HG02759 (cell line): ENCODE measurements at regions not wholly inside any gene's neighbourhood (a gene's known extent, or its start where the extent isn't known, plus 50 kb on each side); places are given as distances from the start of the nearest gene placed in this dataset.

ENCODE experiments used
- ATAC-seq: cut with Tn5 transposase; IDR thresholded peaks from one replicate; pipeline ENCODE4 v1.9.1; 2021; ENCODE audit warnings: mild to moderate bottlenecking, moderate library complexity; ENCODE audit not compliant: unreplicated experiment

- ATAC-seq: no peak
Observed at GRCh38 chr10:61319386-61320256, 133.6 kb downstream of the TMEM26 start.

- ATAC-seq: no peak
Observed at GRCh38 chr10:61318429-61318828, 134.8 kb downstream of the TMEM26 start.

GRCh38 chr10:61317706-61318105 is 135.5 kb downstream of the TMEM26 start:
- ATAC-seq: no peak

- no peak for ATAC-seq
Observed at GRCh38 chr10:61316676-61317265, 136.4 kb downstream of the TMEM26 start.

- no peak for ATAC-seq
Observed at GRCh38 chr10:61314273-61314672, 138.9 kb downstream of the TMEM26 start.

- ATAC-seq: no peak
Observed at GRCh38 chr10:61313460-61313859, 139.7 kb downstream of the TMEM26 start.

- ATAC-seq: no peak
Observed at GRCh38 chr10:61304746-61305145, 148.4 kb downstream of the TMEM26 start.

- ATAC-seq: no peak
Observed at GRCh38 chr10:61302124-61302523, 151.1 kb downstream of the TMEM26 start.

GRCh38 chr10:61301575-61301974 is 151.6 kb downstream of the TMEM26 start:
- ATAC-seq: no peak

GRCh38 chr10:61299841-61300240 is 153.3 kb downstream of the TMEM26 start:
- no peak for ATAC-seq

GRCh38 chr10:61299156-61299555 is 154.0 kb downstream of the TMEM26 start:
- ATAC-seq: no peak

- no peak for ATAC-seq
Observed at GRCh38 chr10:61298194-61298593, 155.0 kb downstream of the TMEM26 start.

GRCh38 chr10:61296161-61296560 is 157.0 kb downstream of the TMEM26 start:
- ATAC-seq: no peak

GRCh38 chr10:61294131-61294530 is 159.1 kb downstream of the TMEM26 start:
- ATAC-seq: no peak

- no peak for ATAC-seq
Observed at GRCh38 chr10:61289813-61290212, 163.4 kb downstream of the TMEM26 start.

- peak; percentile 99 for ATAC-seq
Observed at GRCh38 chr10:61286686-61287085, 166.5 kb downstream of the TMEM26 start.

GRCh38 chr10:61285749-61286148 is 167.4 kb downstream of the TMEM26 start:
- ATAC-seq: no peak

- no peak for ATAC-seq
Observed at GRCh38 chr10:61284222-61284890, 168.8 kb downstream of the TMEM26 start.

GRCh38 chr10:61283481-61284221 is 169.5 kb downstream of the TMEM26 start:
- no peak for ATAC-seq

GRCh38 chr10:61283066-61283465 is 170.1 kb downstream of the TMEM26 start:
- no peak for ATAC-seq

- no peak for ATAC-seq
Observed at GRCh38 chr10:61280303-61280702, 172.9 kb downstream of the TMEM26 start.
